ENCODE measurements at regions not wholly inside any gene's neighbourhood (a gene's known extent, or its start where the extent isn't known, plus 50 kb on each side); places are given as distances from the start of the nearest gene placed in this dataset.

DNA sequence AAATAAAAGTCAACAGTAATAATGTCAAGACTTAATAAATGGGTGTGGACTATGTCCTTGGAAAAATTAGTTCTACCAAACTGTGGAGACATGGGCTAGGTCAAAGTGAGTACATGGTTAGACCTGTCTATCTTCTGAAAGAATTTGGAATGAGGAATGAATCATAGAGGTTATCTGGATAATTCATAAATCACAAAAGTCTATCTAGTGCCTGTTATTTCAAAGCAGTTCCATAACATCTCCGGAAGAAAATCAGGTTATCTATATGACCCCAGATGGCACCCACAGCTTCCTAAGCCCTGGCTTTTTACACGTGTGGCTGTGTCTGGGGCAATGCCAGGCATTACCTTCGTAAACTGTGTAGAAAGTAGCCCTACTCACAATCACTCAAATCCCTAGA lies 272.0 kb downstream of the ETAA1 start:
- TF ChIP-seq, protein P1, sequence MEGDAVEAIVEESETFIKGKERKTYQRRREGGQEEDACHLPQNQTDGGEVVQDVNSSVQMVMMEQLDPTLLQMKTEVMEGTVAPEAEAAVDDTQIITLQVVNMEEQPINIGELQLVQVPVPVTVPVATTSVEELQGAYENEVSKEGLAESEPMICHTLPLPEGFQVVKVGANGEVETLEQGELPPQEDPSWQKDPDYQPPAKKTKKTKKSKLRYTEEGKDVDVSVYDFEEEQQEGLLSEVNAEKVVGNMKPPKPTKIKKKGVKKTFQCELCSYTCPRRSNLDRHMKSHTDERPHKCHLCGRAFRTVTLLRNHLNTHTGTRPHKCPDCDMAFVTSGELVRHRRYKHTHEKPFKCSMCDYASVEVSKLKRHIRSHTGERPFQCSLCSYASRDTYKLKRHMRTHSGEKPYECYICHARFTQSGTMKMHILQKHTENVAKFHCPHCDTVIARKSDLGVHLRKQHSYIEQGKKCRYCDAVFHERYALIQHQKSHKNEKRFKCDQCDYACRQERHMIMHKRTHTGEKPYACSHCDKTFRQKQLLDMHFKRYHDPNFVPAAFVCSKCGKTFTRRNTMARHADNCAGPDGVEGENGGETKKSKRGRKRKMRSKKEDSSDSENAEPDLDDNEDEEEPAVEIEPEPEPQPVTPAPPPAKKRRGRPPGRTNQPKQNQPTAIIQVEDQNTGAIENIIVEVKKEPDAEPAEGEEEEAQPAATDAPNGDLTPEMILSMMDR (IDR thresholded peaks at IDR 0.05) = no peak
- no peak for TF ChIP-seq POLR2A (IDR thresholded peaks at IDR 0.05)

Data from adrenal gland (tissue), 5 donors.